Femur (tissue), 1 donor: ENCODE measurements at regions not wholly inside any gene's neighbourhood (a gene's known extent, or its start where the extent isn't known, plus 50 kb on each side); places are given as distances from the start of the nearest gene placed in this dataset.
A peak's percentile ranks its signal among the peaks of the same experiment; 100 is the strongest.

Experiments used
- DNase-seq: peaks from one replicate; pipeline ENCODE4 v3.0.0-alpha.2; 2017

DNA sequence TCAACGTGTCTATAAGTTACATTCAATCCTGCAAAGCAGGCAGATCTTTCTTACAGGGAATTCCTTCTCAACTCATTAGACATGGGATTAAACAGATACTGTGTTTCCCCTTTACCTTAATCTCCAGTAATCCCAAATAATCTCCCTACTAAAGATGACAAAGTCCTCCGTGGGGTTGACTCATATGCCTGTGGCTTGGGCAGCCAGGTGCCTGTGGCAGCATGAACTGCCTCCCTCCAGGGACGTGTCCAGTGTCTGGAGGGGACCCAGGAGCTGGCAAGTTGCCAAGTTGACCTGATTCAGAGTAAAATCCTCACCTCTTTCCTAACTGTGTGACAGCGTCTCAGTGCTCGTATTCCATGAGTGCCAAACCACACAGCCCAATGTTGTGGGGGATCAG is 94.6 kb upstream of the PTCH1 start:
- DNase-seq, result no peak

DNA sequence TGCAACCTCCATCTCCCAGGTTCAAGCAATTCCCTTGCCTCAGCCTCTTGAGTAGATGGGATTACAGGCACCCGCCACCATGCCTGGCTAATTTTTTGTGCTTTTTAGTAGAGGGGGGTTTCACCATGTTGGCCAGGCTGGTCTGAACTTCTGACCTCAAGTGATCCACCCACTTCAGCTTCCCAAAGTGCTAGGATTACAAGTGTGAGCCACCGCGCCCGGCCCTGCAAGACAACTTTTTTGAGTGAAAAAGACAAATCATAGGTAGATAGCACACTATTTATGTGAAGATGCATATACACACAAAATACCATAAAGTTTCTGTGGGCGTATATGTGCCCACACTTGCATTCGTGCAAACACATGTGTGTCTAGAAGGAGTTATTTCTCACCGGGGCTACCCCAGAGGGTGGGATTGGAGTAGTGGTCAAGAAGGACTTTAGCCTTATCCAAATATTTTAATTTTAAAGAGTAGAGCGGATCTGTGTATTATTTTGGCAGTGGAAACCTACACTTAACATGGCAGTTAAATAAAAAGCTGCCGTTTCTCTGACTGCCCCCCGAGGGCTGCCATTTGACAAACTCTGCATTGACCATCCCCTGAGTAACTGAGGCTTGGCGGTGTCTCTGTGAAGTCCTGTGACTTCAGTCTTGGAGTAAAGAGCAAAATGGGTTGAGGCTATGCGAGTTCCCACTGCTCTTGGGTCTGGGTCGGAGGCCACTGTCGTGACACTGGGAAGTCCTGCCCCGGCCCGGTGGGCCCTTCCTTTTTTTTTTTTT is 93.4 kb upstream of the PTCH1 start:
- no peak for DNase-seq

DNA sequence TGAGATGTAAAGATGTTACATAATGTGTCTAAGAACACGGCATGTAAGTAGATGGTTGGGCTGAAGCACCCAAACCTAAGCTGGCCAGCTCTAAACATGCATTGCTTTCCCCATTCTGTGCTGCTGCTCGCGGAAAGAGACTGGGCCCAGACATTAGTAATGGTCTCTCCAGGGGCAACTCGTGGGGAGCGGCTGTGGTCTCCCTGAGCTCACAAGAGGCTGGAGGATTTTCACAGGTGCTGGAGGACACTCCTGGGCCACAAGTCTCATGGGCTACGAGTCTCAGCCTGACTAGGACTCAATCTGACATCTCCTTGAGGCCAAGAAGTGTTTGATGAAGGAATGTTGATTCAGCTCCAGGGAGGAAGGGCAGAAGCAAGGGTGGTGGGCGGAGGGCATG is 92.7 kb upstream of the PTCH1 start:
- DNase-seq, result no peak

DNA sequence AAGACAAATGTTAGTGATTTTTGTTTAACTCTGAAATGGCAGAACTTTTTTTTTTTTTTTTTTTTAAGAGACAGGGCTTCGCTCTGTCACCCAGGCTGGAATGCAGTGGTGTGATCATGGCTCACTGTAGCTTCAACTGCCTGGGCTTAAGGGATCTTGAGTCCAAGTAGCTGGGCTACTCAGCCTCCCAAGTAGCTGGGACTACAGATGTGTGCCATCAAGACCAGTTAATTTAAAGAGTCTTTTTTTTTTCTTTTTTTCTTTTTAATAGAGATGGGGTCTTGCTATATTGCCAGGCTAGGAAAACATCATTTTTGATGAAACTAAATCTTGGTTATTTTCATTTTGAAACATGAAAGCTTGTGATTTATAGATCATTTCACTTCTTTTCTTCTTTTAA is 91.6 kb upstream of the PTCH1 start:
- DNase-seq, result no peak

DNA sequence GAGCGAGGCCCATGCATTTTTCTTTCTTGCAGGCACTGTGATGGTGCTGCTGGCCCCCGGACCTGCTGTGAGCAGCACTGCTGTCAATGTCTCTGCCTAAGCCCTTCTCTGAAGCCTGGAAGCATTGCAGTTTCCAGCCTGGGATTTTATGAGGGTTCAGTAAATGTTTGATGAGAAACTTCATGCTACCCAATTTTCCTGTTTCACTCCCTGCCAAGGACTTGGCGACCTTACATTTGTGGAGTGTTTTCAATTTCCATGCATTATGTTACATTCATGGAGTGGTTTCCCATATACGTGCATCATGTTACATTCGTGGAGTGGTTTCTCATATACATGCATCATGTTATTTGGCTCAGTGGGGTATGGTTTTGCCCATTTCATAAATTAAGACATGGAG is 90.7 kb upstream of the PTCH1 start:
- no peak for DNase-seq

DNA sequence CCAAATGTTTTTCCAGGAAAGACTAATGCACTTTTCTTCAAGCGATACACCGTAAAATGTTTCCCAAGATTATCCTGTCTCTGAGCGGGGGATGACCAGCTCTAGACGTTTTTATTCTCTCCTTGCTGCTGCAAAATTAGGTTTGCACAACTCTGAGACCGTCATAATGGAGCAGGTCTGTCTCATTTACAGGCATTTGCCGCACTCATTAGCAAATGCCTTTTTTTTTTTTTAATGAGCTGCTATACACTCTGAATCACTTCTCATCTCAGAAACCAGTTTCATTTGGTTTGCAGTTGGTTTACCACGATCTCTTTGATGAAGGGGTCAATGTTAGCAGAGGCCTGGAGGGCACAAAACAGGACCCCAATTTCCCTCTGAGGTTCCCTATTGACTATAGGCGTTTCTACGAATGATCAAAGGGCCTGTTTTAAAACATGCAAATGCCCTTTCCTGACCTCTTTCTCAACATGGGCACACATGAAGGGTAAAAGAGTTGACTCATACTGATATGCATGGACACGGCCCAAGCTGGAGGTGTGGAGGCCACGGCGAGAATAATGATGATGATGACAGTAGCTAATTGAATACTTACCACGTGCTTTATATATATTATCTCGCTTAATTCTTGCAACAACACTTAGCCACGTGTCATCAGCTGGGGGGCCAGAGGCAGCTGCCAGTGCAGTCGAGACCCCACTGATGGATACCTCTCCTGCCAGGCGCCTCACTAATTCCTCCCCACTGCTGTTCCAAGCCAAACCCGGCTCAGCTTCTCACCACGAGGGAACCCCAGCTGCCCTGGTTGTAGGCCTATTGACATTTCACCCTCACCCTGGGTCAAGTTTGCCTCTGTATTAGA is 89.9 kb upstream of the PTCH1 start:
- no peak for DNase-seq

DNA sequence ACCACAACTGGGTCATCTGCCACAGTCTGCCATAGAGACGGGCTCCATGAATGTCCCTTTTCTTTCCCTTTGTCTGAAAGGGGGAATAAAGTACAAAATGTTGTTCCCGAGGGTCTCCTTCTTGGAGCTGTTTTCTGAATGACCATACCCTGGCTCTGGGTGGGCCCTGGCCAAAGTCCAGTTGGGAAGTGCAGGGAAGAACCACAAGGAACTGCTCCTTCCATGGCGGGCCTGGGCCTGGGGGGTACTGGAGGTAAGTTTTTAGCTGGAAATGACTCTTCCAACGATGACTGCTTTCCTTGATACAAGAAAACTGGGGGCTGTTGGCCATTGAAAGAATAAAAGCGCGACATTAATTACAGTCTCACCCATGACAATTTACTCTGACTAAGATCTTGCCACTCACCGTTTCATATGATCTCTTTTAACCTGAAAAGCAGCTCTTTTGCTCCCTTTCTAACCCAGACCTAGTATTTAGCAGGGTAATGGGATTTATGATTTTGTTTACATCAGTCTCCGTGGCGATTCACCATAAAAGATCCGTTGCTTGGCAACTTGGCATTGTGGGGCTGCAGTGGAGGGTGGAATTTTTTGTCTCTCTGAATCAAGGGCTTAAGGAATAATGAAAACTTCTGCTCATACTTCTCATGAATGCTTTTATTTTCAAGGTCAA is 89.2 kb upstream of the PTCH1 start:
- DNase-seq, result peak; percentile 75

DNA sequence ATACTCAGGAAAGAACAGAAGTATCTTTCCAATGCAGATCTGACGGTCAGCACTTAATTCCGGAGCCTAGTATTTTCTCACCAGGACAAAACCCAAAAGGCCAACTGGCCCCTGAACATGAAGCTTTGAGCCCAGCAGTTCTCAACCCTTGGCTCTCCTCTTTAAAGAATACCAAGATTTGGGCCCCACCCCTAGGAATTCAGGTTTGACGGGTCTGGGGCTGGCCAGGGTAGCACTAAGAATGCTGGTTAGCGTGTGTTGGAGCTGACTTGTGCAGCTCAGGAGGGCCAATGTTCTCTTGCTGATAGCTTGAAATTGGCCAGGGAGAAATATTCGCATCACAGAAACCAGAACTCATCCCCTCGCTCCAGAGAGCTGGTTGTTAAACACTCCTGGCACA is 88.3 kb upstream of the PTCH1 start:
- no peak for DNase-seq

DNA sequence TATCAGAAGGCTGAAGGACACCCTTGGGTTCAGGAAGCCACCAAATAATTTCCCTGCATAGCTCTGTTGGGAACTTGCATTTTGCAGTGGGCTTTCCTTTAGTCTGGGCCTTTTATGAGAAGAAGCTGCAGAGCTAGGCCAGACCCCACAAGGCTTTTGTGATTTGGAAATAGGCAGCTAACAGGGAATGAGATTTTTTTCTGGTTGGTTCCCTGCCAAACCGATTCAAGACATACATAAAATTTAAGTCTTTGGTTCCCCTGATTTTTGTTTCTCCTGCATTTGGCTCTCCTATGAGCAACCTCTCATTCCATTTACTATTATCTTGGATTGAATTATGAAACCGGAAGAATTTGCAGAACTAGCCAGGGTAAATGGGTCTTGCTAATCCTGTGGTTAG is 81.5 kb upstream of the PTCH1 start:
- no peak for DNase-seq

DNA sequence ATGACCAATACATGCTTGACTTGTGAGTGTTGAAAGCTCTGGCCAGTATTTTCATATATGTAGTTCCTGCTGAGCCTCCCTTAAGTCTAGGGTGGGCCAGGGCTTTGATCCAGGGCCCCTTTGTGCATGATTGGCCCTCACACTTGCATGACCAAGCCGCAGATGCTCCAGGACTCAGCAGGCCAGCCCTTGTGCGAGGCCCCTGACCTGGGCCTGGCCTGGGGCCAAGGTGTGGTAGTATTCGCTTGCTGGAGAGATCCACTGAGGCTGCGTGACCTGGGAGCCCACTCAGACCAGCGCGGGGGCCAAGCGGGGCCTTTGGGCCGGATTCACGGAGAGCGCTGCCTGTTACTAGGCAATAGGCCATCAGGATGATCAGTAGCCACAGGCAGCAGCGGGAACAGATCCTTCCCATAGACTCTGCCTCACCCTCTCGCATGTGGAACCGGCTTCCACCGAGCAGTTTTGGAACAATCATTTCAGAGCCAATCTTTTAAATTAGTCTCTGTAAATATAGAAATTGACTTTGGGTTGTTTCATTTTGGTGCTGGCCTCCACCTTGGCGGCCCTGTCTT is 79.0 kb upstream of the PTCH1 start:
- DNase-seq, result peak; percentile 63

DNA sequence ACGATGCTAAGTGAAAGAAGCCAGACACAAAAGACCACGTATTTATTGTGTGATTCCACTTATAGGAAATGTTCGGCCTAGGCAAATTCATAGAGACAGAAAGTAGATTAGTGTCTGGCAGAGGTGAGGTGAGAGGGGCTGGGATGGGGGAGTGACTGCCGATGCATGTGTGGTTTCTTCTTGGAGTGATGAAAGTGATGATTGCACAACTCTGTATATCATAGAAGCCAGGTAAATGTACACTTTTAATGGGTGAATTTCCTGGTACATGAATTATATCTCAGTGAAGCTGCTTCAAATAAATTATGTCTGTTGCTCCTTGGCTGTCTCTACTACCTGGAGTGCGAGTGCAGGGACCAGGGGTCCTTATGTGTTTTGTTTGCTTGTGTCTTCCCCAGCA is 76.2 kb upstream of the PTCH1 start:
- no peak for DNase-seq

DNA sequence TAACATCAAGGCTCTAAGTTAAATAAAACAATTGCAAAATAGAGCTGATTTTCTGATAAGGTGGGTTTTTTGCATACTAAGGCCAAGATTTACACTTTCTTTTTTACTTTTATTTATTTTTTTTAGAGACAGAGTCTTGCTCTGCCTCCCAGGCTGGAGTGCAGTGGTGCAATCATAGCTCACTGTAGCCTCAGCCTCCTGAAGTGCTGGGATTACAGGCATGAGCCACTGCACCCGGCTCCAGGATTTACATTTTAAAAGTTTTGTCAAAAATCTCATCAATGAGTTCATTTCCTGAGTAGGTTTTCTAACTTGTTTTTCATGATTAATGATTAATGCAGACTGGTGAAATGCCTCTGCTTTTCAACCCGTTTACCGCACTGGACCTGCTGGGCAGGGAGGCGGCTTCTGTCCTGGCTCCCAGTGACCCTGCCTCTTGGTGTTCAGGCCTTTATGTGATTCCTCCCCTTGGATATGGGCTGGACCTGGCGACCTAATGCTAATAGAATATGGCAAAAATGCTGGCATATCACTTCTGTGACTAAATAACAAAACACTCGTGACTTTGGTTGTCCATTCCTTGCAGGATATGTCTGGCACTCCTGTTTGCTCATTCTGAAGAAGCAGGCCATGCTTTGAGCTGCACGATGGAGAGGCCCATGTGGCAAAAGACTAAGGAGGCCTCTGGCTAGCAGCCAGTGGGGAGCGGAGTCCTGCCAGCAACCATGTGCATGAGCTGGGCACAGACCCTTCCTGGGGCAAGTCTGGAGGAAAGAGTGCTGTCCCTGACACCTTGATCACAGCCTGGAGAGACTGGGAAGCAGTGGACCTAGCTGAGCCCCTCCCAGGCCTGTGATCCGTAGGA is 72.2 kb upstream of the PTCH1 start:
- DNase-seq, result no peak

DNA sequence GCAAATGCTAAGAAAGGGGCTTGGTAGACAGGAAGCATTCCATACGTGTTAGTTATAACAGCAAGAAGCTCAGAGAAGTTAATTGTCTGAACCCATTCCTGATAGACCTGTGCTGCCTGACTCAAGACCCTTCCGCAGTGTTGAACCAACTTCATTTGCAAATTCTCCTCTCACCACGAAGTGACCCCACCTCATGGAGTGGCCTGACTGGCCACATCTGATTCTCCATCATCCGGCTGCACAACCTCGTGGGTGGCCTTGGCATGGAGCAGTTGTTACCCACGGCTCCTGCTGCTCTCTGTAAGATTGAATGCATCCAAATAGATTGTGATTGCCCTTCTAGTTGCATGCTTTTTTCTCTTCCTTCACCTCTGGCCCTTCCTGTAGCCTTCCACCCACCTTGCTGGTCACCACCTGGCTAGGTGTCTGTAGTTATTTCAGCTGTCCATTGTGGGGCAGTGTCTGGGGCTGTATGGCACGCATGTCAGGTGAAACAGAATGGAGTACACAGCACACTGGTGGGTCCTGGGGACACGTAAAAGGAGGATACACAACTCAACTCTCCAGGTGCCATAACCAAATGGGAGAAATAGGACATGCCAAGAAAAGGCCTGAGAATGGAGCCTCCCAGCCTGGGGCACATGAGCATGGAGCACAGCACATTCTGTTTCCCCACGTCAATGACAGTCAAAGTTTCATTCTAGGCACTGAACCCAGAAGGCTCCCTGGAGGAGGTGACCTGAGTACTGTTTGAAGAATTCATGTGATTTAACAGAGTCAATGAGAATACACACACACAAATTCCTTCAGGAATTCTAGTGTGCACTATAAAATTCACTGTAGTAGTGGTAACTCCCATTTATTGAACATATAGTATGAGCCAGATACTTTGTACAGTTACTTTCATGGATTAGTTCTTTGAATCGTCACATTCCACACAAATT is 70.5 kb upstream of the PTCH1 start:
- no peak for DNase-seq

DNA sequence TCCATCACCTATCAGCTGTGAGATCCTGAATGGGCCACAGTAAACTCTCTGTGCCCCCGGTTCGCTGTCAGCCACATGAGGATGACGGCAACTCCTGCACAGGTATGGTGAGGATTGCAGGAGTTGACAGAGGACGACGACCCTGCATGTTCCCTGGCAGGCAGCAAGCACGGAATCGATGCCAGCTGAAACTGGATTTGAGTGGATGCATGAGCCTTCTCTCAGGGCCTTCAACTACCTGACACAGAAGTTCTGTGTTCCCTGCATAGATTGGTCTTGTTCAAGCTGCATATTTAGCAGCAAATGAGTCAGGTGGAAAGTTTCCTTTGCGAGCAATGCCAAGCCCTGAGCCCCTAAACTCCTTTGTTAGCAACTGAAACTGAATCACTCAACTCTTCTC is 69.6 kb upstream of the PTCH1 start:
- DNase-seq, result no peak

DNA sequence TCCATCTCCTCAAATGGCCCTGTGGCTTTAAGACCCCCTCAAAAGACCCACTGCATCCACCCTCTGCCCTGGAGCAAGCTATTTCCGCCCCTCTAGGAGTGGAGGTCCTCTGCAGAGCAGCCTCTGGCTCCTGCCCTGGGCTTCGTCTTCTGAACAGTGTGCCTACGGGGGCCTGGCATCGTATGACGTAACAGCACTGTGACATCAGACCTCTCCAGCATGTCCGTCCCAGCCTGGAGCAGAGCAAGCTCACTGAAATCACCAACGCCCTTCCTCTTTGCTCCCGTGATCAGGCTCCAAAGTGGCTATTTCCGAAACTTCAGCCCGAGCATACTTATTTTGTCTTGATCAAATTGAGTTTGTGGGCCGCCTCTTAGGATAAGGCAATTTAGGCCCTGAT is 69.1 kb upstream of the PTCH1 start:
- DNase-seq, result no peak

DNA sequence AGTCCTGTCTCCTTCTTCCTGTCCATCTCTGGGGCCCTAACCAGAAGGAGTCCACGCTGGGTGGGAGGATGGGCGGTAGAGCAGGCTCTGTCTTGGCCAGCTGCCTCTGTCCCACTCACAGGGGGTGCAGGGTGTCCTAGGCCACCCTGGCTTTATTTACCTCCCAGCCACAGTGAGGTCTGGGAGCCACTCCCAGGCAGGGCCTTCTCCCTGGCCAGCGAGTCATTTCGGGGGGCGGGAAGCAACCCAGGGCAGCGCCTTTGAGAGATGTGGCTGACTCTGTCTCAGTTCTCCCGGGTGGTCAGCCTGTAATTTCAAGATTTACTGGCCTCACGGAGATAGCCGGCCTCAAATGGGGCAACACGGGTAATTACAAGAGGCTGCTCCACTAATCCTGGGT is 67.4 kb upstream of the PTCH1 start:
- peak; percentile 66 for DNase-seq

DNA sequence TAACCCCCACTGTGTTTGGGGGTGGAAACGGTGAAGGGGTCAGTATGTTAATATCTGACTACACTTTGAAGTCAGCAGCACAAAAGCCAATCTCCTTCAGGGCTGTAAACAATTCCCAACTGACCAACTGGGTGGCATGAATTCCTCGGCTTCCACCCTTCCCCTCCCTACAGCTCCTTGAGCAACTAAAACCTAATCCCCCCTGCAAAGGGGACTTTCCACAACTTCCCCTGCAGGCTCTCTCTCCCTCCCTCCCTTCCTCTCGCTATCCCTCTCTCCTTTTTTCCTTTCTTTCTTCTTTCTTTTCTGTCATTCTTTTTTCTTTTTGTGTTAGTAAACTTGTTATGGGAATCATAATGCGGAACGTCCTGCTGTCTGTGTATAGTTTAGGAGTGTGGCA is 65.1 kb upstream of the PTCH1 start:
- no peak for DNase-seq

DNA sequence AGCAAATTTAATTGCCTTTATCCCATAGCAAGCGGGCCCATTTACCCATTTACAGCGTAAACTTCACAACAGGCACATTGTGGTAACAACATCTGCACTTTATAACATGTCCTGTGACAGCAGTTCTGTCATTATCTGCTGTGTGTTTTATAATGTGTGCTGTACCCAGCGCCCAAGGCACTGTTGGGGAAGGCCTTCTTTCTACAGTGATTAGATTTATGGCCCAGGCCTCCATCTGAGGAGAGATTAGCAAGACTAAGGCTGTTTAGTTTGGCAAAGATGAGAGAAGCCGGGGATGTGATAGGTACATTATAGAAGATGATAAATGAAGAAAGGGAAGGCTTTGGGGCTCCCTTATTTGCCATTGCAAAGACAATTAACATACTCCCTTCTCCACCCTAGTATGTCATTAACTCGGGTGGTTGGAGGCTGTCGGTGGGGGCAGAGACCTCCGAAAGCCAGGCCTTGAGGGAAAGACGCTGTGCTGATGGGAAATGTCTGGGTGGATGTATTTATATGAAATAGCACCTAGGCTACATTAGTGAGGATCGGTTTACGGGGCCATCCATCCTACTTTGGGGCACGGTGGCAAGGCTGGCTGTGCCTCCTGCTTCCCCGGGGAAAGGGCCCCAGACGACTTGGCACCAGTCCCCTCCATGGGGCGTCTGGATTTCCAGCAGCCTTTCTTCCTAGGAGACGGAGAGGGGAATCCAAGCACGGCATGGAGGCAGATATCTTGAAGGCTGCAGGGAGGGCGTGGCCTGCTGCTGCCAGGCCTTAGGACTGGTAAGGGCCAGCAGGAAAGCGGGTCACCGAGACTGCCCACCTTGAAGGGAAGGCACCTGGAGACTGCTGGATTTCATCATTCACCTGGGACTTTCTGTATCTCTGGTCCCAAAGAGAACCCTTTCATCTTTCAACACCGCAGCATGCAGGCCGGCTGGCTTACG is 64.3 kb upstream of the PTCH1 start:
- DNase-seq, result no peak

DNA sequence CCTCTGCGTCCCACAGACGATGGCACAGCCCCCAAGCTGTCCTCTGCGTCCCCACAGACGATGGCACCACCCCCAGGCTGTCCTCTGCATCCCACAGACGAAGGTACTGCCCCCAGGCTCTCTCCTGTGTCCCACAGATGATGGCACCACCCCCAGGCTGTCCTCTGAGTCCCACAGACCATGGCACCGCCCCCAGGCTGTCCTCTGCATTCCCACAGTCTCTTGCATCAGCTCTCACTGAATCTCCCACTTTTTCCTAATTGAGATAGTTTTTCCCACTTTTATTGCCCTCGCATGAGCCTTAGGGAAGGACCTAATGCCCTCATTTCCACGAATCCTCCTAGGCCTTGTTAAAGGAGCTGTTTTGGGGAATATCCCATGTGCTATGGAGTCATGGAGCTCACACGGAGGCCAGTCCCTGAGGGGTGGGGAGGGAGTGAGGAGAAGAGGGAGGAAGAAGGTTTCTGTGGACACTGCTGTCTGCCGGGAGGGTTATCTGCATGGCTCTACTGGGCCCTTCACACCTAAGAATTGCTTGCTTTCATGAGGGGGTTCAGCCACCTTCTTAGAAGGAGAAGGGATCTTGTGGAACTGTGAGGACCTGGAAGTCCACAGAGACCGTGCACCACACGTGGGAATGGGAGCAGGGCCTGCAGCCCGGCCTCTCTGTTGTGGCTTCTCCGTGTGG is 58.2 kb upstream of the PTCH1 start:
- no peak for DNase-seq
